Osteocyte (in vitro differentiated cells): ENCODE measurements at regions not wholly inside any gene's neighbourhood (a gene's known extent, or its start where the extent isn't known, plus 50 kb on each side); places are given as distances from the start of the nearest gene placed in this dataset.

ENCODE experiments used
- DNase-seq: peaks from one replicate; pipeline ENCODE4 v3.0.0; 2021; ENCODE audit warnings: mixed read lengths; ENCODE audit not compliant: unreplicated experiment; ENCODE audit errors: extremely low spot score
- H3K27ac Mint-ChIP-seq: one replicate; pipeline ENCODE4 v1.8.0; 2021; ENCODE audit warnings: mild to moderate bottlenecking, mixed read lengths; ENCODE audit not compliant: unreplicated experiment
- H3K27me3 Mint-ChIP-seq: one replicate; pipeline ENCODE4 v1.8.0; 2021; ENCODE audit warnings: mixed read lengths; ENCODE audit not compliant: unreplicated experiment
- H3K36me3 Mint-ChIP-seq: one replicate; pipeline ENCODE4 v1.8.0; 2021; ENCODE audit warnings: mixed read lengths; ENCODE audit not compliant: unreplicated experiment
- H3K4me1 Mint-ChIP-seq: one replicate; pipeline ENCODE4 v1.8.0; 2021; ENCODE audit warnings: mixed read lengths; ENCODE audit not compliant: unreplicated experiment
- H3K4me3 Mint-ChIP-seq: one replicate; pipeline ENCODE4 v1.8.0; 2021; ENCODE audit warnings: mild to moderate bottlenecking, moderate library complexity, mixed read lengths; ENCODE audit not compliant: unreplicated experiment
- H3K9me3 Mint-ChIP-seq: one replicate; pipeline ENCODE4 v1.8.0; 2021; ENCODE audit warnings: mixed read lengths; ENCODE audit not compliant: unreplicated experiment
- TF ChIP-seq, protein P1 (sequence below): fragments of 200-600 bp; sonication (generic); IDR thresholded peaks from 2 replicates; pipeline ENCODE4 v1.5.0; 2021; ENCODE audit warnings: antibody characterized with exemption, mild to moderate bottlenecking, moderate library complexity

DNA sequence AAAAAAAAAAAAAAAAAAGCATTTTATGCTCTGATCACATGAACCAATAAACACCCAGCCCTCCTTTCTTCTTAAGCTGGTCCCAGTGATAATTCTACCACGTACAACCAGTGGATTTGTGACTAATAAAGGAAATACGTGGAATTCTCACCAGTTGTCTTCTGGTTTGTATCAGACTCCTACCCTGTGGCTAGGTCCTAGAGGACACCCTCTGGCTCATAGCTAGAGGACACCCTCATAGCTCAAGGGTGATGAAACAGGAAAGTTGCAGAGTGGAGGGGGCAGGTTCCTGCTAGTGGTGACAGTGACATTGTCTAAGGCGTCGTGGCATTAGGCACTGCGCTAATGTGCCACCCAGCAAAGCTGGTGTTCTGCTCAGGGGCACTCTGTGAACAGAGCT lies 167.8 kb downstream of the BCL11A start:
- TF ChIP-seq, protein P1, sequence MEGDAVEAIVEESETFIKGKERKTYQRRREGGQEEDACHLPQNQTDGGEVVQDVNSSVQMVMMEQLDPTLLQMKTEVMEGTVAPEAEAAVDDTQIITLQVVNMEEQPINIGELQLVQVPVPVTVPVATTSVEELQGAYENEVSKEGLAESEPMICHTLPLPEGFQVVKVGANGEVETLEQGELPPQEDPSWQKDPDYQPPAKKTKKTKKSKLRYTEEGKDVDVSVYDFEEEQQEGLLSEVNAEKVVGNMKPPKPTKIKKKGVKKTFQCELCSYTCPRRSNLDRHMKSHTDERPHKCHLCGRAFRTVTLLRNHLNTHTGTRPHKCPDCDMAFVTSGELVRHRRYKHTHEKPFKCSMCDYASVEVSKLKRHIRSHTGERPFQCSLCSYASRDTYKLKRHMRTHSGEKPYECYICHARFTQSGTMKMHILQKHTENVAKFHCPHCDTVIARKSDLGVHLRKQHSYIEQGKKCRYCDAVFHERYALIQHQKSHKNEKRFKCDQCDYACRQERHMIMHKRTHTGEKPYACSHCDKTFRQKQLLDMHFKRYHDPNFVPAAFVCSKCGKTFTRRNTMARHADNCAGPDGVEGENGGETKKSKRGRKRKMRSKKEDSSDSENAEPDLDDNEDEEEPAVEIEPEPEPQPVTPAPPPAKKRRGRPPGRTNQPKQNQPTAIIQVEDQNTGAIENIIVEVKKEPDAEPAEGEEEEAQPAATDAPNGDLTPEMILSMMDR = no peak
- Mint-ChIP-seq H3K4me3 (no peak overlapping the region), H3K36me3 (no peaks in the 10 kb centered on the region), H3K9me3 (no peaks in the 10 kb centered on the region), H3K27me3 (no peaks in the 10 kb centered on the region), H3K4me1 (peaks cover 23% of the 10 kb centered on the region), H3K27ac (peak overlapping the region; percentile 27)
- no peak for DNase-seq

DNA sequence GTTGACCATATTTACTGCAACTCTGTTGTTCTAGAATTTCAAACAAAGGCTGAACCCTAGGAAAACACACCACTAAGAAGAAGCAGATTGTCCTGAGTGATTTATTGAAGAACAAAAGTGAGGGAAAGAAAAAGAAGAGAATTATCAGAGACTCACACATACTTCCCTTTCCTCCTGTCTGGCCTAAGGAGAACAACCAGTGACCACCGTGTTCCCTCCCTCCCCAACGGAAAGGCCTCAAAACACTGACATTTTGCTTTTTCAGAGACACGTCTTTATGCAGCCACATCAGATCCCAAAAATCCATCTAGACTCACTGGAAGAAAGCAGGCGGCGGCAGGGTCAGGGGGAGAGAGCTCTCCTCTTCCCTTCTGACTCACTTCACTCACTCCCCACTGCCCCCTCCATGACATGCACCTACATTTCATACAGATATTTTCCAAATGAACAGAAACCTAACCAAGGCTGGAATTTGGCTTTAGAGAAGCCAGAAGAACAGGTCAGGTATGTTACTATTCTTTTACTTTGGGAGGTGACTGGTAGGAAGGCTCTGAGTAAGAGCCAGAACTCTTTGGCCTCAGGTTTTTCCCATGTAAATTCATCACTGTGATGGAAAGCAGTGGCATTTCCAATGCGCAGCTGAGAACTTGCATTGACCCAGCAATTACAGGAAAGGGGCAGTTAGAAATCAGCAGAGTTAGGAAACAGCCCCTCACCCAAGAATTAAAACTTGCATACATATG lies 169.9 kb downstream of the BCL11A start:
- H3K27me3 Mint-ChIP-seq = no peaks in the 10 kb centered on the region
- no peak for DNase-seq
- H3K36me3 Mint-ChIP-seq = no peaks in the 10 kb centered on the region
- H3K27ac Mint-ChIP-seq = no peak overlapping the region
- peaks cover 23% of the 10 kb centered on the region for H3K4me1 Mint-ChIP-seq
- H3K9me3 Mint-ChIP-seq = no peaks in the 10 kb centered on the region
- H3K4me3 Mint-ChIP-seq = no peak overlapping the region
- TF ChIP-seq, protein P1 = no peak

DNA sequence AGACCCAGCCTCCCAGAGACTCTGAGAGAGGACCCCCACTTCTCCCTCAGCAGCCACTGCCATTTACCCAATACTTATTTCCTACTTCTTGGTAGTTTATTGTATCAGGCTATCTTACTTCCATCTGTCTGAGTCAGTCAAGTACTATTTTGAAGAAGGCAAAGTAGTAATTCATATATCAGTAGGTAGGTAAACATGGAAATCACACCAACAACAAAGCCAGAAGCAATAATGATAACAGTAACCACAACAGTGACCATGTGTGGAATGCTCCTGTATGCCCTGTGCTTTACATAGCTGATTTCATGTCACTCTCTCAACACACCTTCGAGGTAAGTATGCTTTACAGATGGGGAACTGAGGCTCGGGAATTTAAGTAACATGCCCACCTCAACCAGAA lies 173.0 kb downstream of the BCL11A start:
- no peaks in the 10 kb centered on the region for H3K36me3 Mint-ChIP-seq
- H3K4me1 Mint-ChIP-seq = peaks cover 9% of the 10 kb centered on the region
- H3K27me3 Mint-ChIP-seq = no peaks in the 10 kb centered on the region
- H3K9me3 Mint-ChIP-seq = no peaks in the 10 kb centered on the region
- no peak overlapping the region for H3K4me3 Mint-ChIP-seq
- H3K27ac Mint-ChIP-seq = no peak overlapping the region
- no peak for DNase-seq
- TF ChIP-seq, protein P1 = no peak

DNA sequence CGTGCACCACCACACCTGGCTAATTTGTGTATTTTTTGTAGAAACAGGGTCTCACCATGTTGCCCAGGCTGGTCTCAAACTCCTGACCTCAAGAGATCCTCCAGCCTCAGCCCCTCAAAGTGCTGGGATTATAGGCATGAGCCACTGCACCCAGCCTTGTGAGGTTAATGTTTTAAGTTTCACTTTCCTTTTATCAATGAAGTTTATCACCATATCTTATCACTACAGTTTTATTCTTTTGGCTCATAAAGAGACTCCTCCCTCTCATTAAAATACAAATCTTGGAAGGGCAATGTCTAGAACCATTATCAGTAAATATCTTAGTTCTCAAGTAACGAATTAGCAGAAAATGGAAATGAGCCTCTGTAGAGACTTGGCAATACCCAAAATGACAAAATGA lies 173.8 kb downstream of the BCL11A start:
- Mint-ChIP-seq H3K4me3 (no peak overlapping the region), H3K9me3 (no peaks in the 10 kb centered on the region), H3K27me3 (no peaks in the 10 kb centered on the region), H3K4me1 (peaks cover 5% of the 10 kb centered on the region), H3K27ac (no peak overlapping the region), H3K36me3 (no peaks in the 10 kb centered on the region)
- TF ChIP-seq, protein P1 = no peak
- no peak for DNase-seq

DNA sequence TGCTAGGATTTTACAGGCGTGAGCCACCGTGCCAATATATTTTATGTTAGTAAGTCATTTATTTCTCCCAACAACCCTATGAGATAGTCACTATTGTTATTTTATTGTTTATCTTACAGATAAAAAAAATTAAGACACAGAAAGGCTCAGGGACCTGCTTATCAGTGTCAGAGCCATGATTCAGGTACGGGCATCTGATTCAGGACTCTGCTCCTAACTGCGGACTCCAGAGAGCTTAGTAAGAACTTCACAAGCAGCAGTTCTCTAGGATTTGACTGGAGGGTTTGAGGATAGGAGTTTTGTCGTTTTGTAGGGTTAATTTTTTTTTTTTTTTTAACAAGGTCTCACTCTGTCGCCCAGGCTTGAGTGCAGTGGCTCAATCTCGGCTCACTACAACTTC lies 174.2 kb downstream of the BCL11A start:
- TF ChIP-seq, protein P1 = no peak
- DNase-seq = no peak
- Mint-ChIP-seq H3K27me3 (no peaks in the 10 kb centered on the region), H3K4me1 (peaks cover 5% of the 10 kb centered on the region), H3K4me3 (no peak overlapping the region), H3K27ac (no peak overlapping the region), H3K9me3 (no peaks in the 10 kb centered on the region), H3K36me3 (no peaks in the 10 kb centered on the region)
